COLO829 (cell line): ENCODE measurements at regions not wholly inside any gene's neighbourhood (a gene's known extent, or its start where the extent isn't known, plus 50 kb on each side); places are given as distances from the start of the nearest gene placed in this dataset.

Experiments
- DNase-seq: peaks from one replicate; pipeline ENCODE4 v3.0.0; 2012; ENCODE audit warnings: low spot score

- DNase-seq: no peak
Observed at GRCh38 chr3:111352585-111352984, 189.4 kb upstream of the CD96 start.

DNA sequence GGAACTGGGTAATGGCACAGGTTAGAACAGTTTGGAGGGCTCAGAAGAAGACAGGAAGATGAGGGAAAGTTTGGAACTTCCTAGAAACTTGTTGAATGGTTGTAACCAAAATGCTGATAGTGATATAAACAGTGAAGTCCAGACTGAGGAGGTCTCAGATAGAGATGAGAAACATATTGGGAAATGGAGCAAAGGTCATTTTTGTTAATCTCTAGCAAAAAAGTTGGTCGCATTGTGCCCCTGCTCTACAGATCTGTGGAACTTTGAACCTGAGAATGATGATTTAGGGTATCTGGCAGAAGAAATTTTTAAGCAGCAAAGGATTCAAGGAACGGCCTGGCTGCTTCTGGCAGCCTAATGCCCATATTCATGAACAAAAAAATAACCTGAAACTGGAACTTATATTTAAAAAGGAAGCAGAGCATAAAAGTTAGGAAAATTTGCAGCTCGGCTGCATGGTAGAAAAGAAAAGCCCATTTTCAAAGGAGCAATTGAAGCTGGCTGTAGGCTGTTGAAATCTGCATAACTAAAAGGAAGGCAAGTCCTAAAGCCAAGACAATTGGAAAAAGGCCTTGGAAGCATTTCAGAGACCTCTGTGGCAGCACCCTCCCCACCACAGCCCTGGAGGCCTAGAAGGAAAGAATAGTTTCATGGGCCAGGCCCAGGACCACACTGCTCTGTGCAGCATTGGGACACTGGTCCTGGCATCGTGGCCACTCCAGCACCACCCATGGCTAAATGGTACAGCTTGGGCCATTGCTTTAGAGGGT lies 182.6 kb upstream of the CD96 start:
- DNase-seq: no peak

DNA sequence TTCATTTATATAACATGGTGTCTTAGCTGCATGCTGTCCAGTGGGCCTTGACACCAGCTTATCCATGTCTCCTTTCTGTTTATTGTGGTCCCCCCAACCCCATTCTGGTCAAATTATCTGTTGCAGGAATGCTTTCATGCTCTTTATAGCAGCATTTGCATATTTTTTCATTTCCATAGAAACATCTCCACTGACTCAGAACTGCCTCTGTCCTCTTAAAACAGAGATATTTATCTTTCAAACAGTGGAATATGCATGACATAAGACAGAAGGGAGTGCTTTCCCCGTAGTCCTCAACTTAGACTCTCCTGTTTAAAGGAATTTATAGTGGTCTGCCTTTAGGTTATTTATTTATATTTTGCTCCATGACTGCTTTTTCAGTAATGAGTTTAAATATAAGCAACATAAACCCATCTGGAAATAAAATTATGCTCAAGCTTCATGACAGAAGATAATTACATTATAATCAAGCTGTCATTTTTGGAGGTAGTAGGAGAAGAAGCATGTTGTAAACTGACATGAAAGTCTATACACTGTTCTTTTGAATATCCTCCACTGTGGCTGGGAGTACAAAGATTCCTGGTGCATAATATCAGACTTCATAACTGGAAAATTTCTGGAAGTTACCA lies 179.5 kb upstream of the CD96 start:
- DNase-seq: no peak

DNA sequence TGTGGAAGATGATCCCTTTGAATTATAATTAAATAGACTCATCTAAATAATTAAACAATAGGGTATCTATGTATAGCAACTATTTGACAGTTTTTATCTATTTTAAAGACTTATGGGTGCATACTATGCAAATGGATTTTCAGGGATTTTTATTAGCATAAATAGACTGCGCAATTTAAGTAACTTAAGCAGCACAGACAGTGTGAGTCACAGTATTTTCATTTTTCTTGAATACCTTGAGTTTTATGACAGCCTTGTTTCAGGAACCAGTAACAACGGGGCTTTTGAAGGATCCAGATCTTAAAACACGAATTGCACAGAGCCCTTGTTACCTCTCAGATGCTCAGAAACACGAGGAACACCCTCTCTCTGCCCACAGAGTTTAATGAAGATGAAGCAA lies 175.5 kb upstream of the CD96 start:
- peak; percentile 61 for DNase-seq

GRCh38 chr3:111368056-111368455 lies 173.9 kb upstream of the CD96 start:
- no peak for DNase-seq

- DNase-seq: no peak
Observed at GRCh38 chr3:111369958-111370357, 172.0 kb upstream of the CD96 start.

- DNase-seq: no peak
Observed at GRCh38 chr3:111373239-111373638, 168.8 kb upstream of the CD96 start.

DNA sequence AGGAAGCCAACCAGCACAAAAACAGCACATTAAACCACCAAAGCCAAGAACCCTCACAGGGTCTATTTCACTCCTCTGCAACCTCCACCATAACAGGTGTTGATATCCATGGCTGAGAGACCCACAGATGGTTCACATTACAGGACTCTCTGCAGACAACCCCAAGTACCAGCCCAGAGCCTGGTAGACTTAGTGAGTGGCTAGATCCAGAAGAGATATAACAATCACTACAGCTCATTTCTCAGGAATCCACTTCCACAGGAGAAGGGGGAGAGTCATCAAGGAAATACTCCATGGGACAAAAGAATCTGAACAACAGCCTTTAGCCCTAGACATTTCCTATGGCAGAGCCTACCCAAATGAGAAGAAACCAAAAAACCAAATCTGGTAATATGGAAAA lies 168.1 kb upstream of the CD96 start:
- DNase-seq: no peak

- DNase-seq: no peak
Observed at GRCh38 chr3:111385971-111386495, 156.0 kb upstream of the CD96 start.

GRCh38 chr3:111392894-111393398 lies 149.1 kb upstream of the CD96 start:
- no peak for DNase-seq

DNA sequence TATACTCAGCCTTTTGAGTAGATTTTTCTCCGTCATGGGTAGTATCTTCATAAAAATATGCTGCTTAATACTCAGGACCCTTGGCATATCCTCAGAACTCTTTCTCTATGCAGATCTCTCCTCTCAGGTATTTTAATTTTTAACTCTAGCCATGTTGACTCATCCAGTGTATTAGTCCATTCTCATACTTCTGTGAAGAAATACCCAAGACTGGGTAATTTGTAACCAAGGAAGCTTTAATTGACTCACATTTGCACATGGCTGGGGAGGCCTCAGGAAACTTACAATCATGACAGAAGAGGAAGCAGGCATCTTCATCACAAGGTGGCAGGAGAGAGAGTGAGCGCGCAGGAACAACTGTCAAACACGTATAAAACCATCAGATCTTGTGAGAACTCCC lies 129.3 kb upstream of the CD96 start:
- DNase-seq: no peak

GRCh38 chr3:111414531-111414930 lies 127.5 kb upstream of the CD96 start:
- no peak for DNase-seq

DNA sequence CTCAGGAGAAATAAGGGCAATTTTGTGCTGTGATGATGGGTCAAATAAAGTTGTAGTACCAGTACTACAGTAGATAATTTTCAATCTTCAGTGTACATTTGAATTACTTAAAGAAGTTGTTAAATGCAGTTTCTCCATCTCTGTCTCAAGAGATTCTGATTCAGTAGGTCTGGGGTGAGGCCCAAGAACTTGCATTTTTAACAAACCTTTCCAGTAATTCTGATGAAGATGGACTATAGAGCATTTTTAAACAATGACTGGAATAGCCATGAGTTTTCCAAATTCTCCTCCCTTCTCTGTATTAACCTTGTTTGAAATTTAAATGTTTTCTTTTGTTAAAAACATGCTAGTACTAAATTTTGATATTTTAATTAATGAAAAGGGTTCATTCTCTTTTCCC lies 127.0 kb upstream of the CD96 start:
- no peak for DNase-seq

GRCh38 chr3:111418391-111418790 lies 123.6 kb upstream of the CD96 start:
- no peak for DNase-seq

DNA sequence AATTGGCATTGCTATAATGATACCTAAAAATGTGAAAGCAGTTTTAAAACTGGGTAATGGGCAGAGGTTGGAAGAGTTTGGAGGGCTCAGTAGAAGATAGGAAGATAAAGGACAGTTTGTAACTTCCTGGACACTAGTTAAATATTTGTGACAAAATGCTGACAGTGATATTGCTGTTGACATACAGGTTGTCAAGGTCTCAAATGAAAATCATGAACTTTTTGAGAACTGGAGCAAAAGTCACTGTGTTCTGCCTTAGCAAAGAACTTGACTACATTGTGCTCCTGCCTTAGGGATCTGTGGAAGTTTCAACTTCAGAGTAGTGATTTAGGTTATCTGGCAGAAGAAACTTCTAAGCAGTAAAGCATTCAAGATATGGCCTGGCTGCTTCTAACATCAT lies 113.7 kb upstream of the CD96 start:
- no peak for DNase-seq

DNA sequence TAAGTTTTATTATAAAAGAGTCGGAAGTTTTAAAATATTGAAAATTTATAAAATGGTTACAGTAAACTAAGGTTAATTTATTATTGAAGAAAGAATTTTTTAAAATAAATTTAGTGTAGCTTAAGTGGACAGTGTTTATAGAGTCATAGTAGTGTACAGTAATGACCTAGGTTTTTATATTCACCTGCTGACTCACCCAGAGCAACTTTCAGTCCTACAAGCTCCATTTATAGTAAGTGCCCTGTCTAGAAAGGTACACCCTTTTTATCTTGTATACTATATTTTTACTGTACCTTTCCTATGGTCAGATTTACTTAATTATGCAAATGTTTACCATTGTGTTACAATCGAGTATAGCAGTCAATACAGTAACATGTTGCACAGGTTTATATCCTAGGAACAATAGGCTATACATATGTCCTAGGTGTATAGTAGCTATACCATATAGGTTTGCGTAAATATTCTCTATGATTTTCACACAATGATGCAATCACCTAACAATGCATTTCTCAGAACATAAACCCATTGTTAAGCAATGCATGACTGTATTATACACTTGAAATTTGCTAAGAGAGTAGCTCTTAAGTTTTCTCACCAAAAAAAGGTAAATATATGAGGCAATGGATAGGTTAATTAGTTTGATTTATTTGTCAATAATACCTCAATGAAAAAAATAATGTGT lies 106.9 kb upstream of the CD96 start:
- DNase-seq: no peak

DNA sequence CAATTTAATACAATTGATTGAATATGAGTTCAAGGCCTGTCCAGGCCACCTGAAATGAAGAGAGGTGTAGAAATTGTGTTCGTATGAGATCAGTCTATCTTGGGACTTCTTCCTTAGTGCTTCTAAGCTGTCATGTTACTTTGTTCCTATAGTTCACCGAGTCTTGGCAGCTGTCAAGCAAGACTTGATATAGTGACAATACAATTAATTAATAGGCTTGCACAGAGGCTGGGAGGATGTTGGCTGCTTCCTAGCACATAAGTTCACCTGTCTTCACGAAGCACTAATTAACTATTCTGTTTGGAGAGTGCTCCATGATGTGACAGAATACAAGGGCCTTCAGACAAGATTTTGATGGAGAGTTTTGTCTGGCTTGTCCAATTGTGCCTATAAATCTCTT lies 103.7 kb upstream of the CD96 start:
- DNase-seq: no peak

GRCh38 chr3:111454551-111454950 lies 87.4 kb upstream of the CD96 start:
- DNase-seq: no peak

DNA sequence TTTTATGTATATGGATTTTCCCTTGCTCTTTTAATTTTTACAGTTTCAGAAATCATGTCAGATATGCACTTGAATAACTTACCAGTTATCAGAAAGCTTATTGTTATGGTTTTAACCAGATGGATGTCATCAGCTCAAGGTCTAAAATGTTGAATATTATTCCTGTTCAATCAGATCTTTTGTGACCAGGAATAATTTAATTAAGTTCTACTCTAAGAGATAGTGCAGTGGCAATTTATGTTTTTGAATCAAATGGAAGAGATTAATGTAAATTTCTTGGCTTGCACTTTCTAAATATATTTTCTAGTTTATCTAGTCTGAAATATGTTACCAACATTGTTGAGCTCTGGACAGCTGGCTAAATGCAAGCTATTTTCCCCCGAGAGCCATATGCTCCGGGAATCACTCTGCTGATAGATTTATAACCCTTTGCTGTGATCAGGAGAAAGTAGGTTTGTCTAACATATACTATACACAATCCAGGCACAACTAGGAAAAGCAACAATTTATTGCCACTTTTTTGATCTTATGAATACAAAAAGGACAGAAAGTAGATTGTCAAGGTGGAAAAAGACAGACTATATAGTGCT lies 76.8 kb upstream of the CD96 start:
- no peak for DNase-seq

- DNase-seq: no peak
Observed at GRCh38 chr3:111470032-111470431, 72.0 kb upstream of the CD96 start.

DNA sequence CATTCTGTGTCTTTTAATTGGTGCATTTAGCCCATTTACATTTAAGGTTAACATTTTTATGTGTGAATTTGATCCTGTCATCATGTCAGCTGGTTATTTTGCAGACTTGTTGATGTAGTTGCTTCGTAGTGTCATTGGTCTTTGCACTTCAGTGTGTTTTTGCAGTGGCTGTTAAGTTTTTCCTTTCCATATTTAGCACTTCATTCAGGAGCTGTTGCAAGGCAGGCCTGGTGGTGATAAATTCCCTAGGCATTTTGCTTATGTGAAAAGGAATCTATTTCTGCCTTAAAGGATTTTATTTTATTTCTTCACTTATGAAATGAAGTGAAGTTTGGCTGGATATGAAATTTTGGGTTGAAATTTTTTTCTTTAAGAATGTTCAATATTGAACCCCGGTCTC lies 70.2 kb upstream of the CD96 start:
- no peak for DNase-seq

DNA sequence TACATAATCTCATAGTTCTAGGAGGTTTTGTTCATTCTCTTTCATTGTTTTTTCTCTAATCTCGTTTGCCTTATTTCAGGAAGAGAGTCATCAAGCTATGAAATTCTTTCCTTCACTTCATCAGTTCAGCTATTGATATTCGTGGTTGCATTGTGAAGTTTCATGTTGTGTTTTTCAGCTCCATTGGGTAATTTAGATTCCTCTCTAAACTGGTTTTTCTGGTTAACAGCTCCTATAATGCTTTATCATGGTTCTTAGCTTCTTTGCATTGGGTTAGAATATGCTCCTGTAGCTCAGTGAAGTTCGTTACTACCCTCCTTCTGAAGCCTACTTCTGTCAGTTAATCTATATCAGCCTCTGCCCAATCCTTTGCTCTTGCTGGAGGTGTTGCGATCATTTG lies 69.4 kb upstream of the CD96 start:
- no peak for DNase-seq

DNA sequence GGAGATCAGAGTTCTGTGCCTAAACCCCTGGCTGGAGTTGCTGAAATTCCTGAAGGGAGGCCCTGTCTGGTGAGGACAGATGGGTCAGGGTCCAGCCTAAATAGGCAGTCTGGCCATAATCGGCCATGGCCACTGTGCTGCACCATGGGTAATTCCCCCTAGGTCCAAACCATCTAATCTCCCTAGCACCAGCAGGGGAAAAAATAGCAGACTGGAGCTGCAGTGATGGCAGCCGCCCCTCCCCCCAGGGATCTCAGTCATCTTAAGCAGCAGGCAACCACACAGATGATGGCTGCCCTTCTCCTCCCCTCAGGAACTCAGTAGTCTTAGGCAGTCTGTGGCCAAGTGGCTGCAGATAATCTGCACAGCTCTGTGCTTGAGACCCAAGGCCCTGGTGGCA lies 68.4 kb upstream of the CD96 start:
- no peak for DNase-seq
